GM08714 (cell line): ENCODE measurements at regions not wholly inside any gene's neighbourhood (a gene's known extent, or its start where the extent isn't known, plus 50 kb on each side); places are given as distances from the start of the nearest gene placed in this dataset.

Experiments
- H3K4me3 ChIP-seq: fragments of 200-500 bp; sonication (Bioruptor generic); 2 replicates; pipeline ENCODE4 v1.5.1; 2014; ENCODE audit warnings: mild to moderate bottlenecking, low read length, inconsistent platforms
- ZNF274 ChIP-seq: IDR thresholded peaks from 2 replicates; pipeline ENCODE4 v1.6.1; 2012; ENCODE audit warnings: mild to moderate bottlenecking, low read depth, low read length

DNA sequence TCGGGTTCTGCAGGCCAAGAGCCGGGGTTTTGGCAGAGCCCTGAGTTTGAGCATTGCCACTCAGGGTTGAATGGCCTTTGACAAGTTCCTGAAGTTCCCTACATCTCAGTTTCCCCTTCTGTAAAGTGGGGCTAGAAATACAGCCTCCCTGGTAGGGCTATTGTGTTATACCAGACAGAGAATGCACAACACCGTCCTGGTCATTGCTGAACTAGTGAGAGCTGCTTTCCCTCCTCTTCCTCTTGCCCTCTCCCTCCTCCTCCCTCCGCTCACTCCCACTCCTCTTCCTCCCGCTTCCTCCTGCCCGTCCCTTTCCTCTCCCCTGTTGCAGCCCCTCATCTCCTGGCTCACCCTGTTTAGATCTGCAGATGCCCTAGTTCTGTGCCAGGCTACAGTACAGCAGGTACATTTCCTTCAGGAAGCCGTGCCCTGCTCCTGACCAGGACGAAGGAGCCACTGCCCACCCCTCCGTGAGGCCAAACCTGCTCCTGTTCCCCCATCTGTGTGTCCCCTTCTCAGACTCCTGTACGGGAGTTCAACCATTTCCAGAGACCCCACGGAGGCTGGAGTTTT lies 91.5 kb upstream of the SHANK2 start:
- H3K4me3 ChIP-seq, result no peak overlapping the region
- TF ChIP-seq ZNF274, result no peak

DNA sequence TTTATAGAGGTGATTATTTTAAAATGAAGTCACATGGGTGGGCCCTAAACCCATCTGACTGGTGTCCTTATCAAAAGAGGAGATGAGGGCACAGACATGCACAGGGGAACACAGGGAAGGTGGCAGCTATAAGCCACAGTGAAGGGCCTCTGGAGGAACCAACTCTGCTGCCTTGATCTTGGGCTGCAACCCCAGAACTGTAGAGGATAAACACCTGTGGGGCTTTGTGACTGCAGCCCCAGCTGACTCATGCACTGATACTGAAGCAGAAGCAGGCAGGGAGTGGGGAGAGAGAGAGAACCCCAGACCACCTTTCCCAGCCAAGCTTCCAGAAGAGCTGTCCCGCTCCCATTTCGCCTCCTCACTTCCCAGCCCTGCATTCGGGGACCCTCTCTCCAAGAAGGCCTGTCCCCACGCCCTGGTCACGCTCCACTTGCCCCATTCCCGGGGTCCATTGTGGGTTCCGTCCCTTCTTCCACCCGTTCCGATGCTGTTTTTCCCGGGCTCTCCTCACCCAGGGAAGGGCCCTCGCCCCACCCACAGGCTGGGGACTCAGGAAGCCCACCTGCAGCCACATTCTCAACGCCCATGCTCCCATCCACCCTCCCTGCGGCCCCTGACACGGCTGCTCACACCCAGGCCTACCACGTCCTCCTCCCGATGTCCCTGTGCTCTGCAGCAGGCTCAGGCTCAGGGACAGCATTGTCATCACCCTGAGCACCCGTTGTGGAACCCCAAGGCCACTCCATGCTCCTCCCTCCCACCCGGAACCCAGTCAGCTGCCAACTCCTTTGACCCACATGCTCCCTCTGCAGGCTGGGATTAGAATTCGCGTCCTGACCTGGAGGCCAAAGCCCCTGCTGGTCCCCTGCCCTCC lies 90.8 kb upstream of the SHANK2 start:
- no peak overlapping the region for H3K4me3 ChIP-seq
- TF ChIP-seq ZNF274, result no peak

DNA sequence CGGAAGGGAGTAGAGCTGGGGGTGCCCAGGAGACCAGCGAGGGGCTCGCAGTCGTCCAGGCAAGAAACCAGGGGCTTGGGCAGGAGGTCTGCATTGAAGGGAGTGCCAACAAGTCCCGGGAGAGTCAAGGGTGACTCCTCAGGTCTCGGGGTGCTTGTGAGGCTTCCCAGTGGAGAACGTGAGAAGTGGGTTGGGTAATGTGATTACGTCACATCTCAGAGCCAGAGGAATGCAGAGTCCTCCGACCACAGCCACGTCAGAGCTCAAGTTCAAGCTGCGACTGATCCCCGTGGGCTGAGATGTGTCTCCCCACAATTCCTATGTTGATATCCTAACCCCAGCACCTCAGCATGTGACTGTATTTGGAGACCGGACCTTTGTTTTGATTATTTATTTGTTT lies 89.7 kb upstream of the SHANK2 start:
- no peak for TF ChIP-seq ZNF274
- H3K4me3 ChIP-seq, result no peak overlapping the region

DNA sequence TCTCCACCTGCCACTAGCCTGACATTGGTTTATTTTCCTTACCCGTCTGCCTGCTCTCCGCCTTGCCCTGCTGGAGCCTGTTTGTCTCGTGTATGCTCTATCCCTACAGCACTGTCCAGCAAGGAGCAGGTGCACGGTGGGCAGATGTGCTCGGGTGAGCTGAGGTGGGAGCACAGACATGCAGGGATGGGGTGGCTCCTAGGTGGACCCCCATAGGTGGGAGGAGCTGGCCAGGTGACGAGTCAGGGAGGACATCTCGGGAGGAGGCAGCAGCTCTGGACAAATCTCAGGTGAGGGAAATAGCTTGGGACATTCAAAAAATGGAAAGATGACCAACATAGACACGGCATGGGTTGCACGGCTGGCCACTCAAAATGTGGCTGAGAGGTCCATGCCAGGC lies 89.2 kb upstream of the SHANK2 start:
- H3K4me3 ChIP-seq, result no peak overlapping the region
- TF ChIP-seq ZNF274, result no peak

DNA sequence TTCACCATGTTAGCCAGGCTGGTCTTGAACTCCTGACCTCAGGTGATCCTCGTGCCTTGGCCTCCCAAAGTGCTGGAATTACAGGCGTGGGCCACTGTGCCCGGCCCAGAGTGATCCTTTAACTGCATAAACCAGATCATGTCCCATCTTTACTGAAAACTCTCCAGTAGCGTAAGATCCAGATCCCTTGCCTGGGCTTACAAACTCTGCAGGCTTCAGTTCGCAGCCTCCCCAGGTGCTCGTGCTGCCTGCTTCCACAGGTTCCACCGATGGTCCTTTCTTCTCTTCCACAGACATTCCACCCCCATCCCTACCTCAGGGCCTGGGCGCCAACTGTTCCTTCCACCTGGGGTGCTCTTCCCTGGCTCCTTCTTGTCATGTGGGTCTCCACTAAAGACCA lies 88.8 kb upstream of the SHANK2 start:
- TF ChIP-seq ZNF274, result no peak
- H3K4me3 ChIP-seq, result no peak overlapping the region

DNA sequence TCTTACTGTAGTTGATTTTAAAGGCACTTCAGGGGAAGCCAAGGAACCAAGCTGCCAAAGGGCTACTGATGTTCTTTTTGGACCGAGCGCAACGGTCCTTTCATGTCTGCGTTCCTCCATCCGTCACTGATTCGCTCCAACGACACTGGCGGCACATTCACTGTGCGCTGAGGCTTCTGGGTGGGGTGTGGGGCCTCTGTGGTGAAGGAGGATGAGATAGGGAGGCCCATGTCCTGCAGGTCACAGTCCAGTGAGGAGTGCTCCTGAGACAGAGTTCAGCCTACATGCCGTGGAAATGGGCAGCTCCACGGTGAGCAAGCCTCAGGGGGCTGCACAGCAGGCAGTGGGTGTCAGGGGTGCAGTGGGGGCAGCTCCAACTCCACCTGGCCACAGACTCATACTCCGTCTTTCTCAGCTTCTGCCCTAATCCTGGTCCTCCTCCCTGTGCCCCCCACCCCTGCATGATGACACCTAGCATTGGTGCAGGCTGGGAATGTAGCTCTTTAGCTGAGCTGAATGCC lies 87.8 kb upstream of the SHANK2 start:
- no peak for TF ChIP-seq ZNF274

DNA sequence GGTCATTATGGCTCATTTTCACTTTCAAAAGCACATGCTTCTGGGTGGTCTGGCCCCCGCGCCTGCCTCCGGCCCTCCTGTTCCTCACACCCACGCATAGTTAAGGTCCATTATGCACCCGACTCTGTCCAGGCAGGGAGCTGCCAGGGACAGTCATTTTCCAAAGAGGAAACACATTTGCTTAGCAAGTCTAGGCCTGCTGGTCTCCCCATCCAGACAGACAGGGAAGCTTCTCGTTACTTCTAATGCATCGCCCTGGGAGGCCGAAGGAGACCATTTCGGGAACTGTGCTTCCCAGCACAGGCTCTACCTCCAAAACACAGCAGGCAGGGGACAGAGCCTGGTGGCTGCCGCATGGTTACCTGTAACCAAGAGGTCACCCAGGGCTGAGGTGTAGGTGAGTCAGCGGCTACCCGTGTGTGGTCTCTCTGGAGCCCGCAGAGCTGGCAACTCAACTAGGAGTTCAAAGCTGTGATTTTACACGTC lies 87.1 kb upstream of the SHANK2 start:
- no peak for TF ChIP-seq ZNF274
- no peak overlapping the region for H3K4me3 ChIP-seq

More for the DNA sequence above, 87.8 kb upstream of the SHANK2 start:
- H3K4me3 ChIP-seq, result no peak overlapping the region

DNA sequence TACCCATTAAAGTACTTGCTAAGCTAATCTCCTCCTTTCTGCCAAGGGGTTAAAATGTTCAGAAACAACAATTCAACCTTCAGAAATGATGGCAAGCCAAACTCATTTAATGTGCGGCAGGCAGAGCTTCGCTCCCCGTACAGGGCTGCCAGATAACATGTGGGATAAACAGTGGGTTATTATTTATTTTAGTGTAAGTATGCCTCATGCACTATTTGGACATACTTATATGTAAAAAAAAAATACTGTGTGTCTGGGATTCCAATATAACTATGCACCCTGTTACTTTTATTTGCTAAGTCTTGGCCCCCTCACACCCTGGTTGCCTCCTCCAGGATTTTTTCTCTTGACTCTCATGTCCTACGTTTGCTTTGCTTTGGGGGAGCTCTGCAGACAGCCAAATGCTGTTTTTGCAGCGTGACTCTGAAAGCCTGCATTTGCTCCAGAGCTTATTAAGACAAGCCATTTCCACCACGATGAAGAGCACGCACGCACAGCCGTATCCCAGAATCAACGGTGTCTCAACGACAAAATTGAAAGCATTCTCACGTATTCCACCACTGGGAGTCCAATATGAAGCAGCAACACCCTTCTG lies 86.5 kb upstream of the SHANK2 start:
- no peak overlapping the region for H3K4me3 ChIP-seq
- TF ChIP-seq ZNF274, result no peak

DNA sequence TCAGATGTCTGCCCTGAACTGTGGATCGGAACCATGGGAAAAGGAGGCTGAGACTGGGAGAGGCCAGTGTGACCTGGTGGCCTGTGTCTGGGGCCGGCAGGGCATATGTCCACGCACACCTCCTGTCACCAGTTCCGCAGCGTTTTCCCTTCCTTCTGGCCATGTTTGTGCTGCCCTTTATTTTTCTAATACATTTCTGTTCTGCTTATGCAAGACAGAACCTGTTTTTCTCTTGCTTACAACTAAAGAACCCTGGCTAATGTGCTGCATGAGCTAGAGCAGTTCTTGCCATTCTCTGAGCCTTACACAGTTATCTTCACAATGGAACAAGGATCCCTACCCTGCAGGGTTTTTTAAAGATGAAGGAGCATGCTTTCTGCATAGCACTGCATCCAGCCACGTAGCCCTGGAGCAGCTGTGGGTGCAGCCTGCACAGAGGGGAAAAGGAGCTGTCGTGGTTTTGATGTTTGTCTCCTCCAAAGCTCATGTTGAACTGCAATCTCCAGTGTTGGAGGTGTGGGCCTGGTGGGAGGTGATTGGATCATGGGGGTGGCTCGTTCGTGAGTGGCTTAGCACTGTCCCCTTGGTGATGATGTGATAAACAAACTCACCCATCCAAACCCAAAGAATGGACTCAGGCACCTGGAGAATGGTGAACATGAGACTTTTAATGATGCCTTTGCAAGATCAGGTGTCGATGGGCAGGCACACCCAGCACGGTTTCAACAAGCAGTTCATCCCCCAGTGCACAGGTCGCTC lies 84.8 kb upstream of the SHANK2 start:
- TF ChIP-seq ZNF274, result no peak
- H3K4me3 ChIP-seq, result no peak overlapping the region

DNA sequence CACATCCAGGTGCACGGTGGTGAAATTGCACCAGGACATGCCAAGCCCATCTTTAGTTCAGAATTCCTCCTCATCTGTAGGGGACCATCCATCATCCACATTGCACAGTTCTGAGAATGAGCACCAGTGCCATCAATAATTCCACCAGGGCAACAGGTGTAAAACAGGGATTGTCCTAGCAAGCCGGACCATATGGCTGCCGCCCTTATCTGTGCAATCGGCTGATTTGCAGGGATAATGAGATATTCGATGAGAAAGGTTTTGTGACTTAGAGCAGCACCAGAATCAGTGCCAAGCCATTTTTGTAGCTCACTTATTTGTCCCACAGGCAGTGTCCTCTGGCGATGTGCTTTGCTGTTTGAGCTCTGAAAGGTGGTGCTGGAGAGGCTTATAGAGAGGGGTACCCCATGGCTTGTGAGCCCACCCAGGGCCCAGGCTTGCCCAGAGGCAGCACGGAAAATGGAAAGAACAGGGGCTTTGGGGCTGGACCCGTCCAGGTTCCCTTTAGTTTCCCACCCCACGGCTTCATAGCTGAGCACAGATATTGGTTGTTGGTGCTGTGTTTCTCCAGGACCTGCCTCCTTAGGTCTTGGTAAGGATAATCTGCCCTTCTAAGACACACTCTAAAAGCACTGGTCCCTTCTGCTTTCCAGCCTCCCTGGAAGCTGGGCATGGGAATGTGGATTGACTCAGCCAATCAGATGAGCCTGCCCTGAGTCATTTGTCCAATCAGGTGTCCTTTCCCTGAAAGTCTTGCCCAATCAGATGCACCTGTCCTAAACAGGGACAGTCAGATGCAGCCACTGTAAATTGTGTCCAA lies 84.0 kb upstream of the SHANK2 start:
- H3K4me3 ChIP-seq, result no peak overlapping the region
- no peak for TF ChIP-seq ZNF274

DNA sequence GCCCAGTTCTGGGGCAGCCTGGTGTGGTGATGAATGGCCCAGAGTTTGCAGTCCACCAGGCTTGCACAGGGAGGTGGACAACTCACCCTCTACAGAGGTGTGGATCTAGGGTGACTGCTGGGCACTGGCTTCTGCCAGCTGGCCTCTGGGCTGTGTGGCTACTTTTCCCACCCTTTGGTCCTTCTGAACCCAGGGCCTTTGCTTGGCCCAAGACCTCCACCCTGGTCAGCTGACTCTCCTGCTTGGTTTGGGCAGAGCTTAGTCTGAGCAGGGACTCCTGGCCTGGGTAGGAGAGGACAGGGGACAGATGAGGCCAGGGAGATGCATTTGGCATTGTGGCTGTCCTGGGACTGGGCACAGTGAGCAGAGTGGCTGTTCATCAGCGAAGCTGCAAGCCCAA lies 83.0 kb upstream of the SHANK2 start:
- TF ChIP-seq ZNF274, result no peak

DNA sequence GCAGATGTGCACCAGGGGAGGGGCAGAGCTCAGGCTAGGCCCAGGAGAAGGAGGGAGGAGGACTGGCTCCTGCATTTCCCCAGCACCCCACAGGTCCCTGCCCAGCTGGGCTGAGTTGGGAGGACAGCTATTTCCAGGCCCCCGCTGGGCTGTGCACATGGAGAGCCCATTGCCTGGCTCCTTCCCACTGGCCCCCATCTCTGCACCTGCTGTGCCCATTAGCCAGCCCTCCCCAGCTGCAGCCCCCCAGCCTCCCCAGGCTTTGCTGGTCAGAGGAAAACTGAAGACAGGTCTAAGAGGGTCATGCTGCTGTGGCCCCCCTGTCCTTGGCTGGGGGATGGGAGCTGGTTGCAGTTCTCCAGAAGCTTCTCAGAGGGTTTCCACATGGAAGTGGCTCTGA lies 81.8 kb upstream of the SHANK2 start:
- no peak for TF ChIP-seq ZNF274
- H3K4me3 ChIP-seq, result no peak overlapping the region

More for the DNA sequence above, 83.0 kb upstream of the SHANK2 start:
- no peak overlapping the region for H3K4me3 ChIP-seq

DNA sequence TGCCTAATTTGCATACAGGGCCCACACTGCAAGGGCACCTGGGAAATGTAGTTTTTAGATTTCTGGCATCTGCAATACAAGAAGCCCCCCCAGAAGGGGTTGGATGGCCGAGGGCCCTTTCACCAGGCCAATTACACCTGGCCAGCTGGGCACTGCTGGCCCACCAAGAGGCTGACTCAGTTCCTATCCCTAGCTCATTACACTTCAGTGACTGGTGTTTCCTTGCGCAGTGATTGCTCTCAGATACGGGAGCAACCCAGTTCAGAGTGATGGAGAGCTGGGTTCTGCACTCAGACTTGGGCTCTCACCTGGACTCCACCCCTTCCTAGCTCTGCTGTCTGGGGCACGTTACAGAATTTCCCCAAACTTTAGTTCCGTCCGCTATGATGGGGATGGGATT lies 81.1 kb upstream of the SHANK2 start:
- no peak for TF ChIP-seq ZNF274
- no peak overlapping the region for H3K4me3 ChIP-seq
